ENCODE measurements at regions not wholly inside any gene's neighbourhood (a gene's known extent, or its start where the extent isn't known, plus 50 kb on each side); places are given as distances from the start of the nearest gene placed in this dataset.
"Not testable (repeated sequence)": the region's sequence is repeated elsewhere in the genome, so short reads cannot be mapped to it uniquely, and the experiment has no call there.

DNA sequence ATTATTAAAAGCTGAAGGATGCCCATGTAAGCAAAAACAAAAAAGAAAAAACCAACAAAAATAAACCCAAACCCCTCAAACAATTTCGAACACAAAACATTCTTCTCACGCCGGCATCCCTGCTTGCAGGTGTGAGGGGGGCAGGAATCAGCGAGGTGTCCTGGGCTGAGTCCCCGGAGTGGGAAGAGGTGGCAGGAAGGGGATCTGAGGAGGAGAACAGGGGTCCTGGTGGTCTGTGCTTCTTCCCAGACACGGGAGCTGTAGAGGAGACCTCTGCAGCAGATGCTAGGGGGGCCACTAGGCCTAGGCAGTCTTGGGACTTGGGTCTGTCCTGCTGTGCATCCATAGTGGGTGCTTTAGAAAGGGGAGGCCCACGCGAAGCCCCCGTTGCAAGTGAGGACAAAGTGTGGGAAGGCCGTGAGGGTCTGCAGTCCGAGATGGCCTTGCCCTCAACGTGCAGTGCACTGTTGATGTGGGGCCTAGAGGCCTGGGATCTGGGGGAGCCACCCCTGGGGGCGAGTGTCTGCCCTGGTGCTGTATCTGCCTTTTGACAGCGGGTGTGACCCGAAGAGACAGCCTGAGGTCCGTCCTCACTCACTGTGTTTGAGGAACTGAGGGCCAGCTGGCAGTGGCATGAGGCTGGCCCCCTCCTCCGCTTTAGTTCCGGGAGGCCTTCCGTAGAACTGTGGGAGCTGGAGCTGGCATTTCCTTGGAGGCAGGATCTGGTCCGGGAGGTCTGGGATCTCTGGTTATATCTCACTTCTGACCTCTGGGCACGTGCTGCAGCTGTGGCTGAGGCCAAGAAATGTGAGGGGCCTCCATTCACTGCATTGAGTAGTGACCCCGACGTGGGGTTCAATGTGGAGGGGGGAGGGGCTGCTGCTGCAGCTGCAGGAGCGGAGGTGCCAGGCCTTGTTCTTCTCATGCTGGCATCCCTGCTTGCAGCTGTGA lies 1371.5 kb downstream of the CDH12 start:
- H3K4me1 ChIP-seq (ENCODE audit: insufficient read depth, low read length); intact Hi-C loops (cut with DNase I, micrococcal nuclease); CTCF ChIA-PET; POLR2A ChIA-PET; H3K4me3 ChIP-seq (ENCODE audit: low read length); H3K27me3 ChIP-seq (ENCODE audit: control insufficient read depth in 1 of 2, insufficient read depth in 2 of 2, low read length in 2 of 2); H3K27ac Mint-ChIP-seq; H3K27ac ChIP-seq (ENCODE audit: low read depth in 1 of 2, low read length in 2 of 2); H3K4me3 Mint-ChIP-seq; H3K4me1 Mint-ChIP-seq (ENCODE audit: low read depth); H3K27me3 Mint-ChIP-seq; ATAC-seq (ENCODE audit: poor library complexity); H3K9me3 Mint-ChIP-seq: not testable (repeated sequence)
- peak in 2 of 14 experiments; percentile 20 to 37 for DNase-seq
- peaks cover 0 to 23% of the 10 kb centered on the region in 2 experiments for H3K9me3 ChIP-seq (ENCODE audit: control insufficient read depth in 1 of 2, insufficient read depth in 1 of 2, low read length in 2 of 2)
- peaks cover 15% of the 10 kb centered on the region for H3K36me3 ChIP-seq (ENCODE audit: insufficient read depth, low read length)
- H3K36me3 Mint-ChIP-seq (ENCODE audit: low read depth): peaks cover 36% of the 10 kb centered on the region

DNA sequence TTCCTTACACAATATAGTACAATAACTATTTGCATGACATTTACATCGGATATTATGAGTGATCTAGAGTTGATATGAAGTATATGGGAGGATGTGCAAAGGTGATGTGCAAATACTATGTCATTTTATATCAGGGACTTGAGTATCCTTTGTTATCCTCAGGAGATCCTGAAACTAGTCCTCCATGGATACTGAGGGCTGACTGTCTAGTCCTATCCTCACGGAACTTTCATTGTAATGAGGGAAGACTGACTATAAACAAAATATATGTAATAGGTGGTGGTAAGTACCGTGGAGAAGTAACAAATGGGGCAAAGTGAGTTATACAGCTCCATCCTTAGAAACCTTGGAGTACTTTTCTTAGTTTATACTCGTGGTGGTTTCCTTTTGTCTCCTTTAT lies 1373.1 kb downstream of the CDH12 start:
- H3K27ac ChIP-seq (ENCODE audit: low read depth in 1 of 2, low read length in 2 of 2); H3K4me3 Mint-ChIP-seq; H3K4me1 Mint-ChIP-seq (ENCODE audit: low read depth); H3K27me3 Mint-ChIP-seq; H3K4me3 ChIP-seq (ENCODE audit: low read length); H3K27ac Mint-ChIP-seq; ATAC-seq (ENCODE audit: poor library complexity); POLR2A ChIA-PET; CTCF ChIA-PET; intact Hi-C loops (cut with DNase I, micrococcal nuclease); H3K9me3 Mint-ChIP-seq; H3K27me3 ChIP-seq (ENCODE audit: control insufficient read depth in 1 of 2, insufficient read depth in 2 of 2, low read length in 2 of 2); DNase-seq; H3K4me1 ChIP-seq (ENCODE audit: insufficient read depth, low read length): not testable (repeated sequence)
- peaks cover 32% of the 10 kb centered on the region for H3K36me3 Mint-ChIP-seq (ENCODE audit: low read depth)
- H3K36me3 ChIP-seq (ENCODE audit: insufficient read depth, low read length): peaks cover 15% of the 10 kb centered on the region
- peaks cover 0 to 23% of the 10 kb centered on the region in 2 experiments for H3K9me3 ChIP-seq (ENCODE audit: control insufficient read depth in 1 of 2, insufficient read depth in 1 of 2, low read length in 2 of 2)

DNA sequence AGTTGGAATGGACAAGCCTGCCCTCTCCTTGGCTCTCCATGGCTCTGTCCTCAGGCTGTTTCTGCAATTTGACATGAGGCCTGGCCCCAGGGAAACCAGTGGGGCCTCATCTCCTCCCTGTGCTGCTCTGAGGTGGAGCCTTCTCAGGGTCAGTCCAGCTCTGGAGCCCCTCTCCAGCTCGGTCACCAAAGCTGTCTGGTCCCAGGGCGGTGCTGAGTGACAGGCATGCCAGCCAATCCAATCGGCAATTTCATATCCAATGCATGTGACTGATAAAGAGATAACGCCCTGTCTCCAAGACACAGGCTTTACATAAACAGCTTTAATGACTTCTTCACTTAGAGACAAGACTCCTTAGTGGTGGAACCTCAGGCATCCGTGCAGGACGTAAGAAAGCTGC lies 1379.2 kb downstream of the CDH12 start:
- DNase-seq; H3K4me3 Mint-ChIP-seq; H3K27ac ChIP-seq (ENCODE audit: low read depth in 1 of 2, low read length in 2 of 2); H3K9me3 Mint-ChIP-seq; H3K27me3 ChIP-seq (ENCODE audit: control insufficient read depth in 1 of 2, insufficient read depth in 2 of 2, low read length in 2 of 2); POLR2A ChIA-PET; H3K4me1 ChIP-seq (ENCODE audit: insufficient read depth, low read length); H3K36me3 ChIP-seq (ENCODE audit: insufficient read depth, low read length); ATAC-seq (ENCODE audit: poor library complexity); H3K27ac Mint-ChIP-seq; H3K27me3 Mint-ChIP-seq; H3K4me3 ChIP-seq (ENCODE audit: low read length); intact Hi-C loops (cut with DNase I, micrococcal nuclease); H3K4me1 Mint-ChIP-seq (ENCODE audit: low read depth); CTCF ChIA-PET; H3K9me3 ChIP-seq (ENCODE audit: control insufficient read depth in 1 of 2, insufficient read depth in 1 of 2, low read length in 2 of 2): not testable (repeated sequence)
- peaks cover 39% of the 10 kb centered on the region for H3K36me3 Mint-ChIP-seq (ENCODE audit: low read depth)

GRCh38 chr5:21473436-21473835 lies 1379.7 kb downstream of the CDH12 start:
- H3K9me3 Mint-ChIP-seq; H3K27ac Mint-ChIP-seq; H3K27me3 Mint-ChIP-seq; H3K27me3 ChIP-seq (ENCODE audit: control insufficient read depth in 1 of 2, insufficient read depth in 2 of 2, low read length in 2 of 2); H3K4me1 ChIP-seq (ENCODE audit: insufficient read depth, low read length); POLR2A ChIA-PET; H3K36me3 ChIP-seq (ENCODE audit: insufficient read depth, low read length); H3K9me3 ChIP-seq (ENCODE audit: control insufficient read depth in 1 of 2, insufficient read depth in 1 of 2, low read length in 2 of 2); ATAC-seq (ENCODE audit: poor library complexity); H3K4me3 ChIP-seq (ENCODE audit: low read length); DNase-seq; H3K4me1 Mint-ChIP-seq (ENCODE audit: low read depth); H3K4me3 Mint-ChIP-seq; H3K27ac ChIP-seq (ENCODE audit: low read depth in 1 of 2, low read length in 2 of 2); intact Hi-C loops (cut with DNase I, micrococcal nuclease); CTCF ChIA-PET: not testable (repeated sequence)
- H3K36me3 Mint-ChIP-seq (ENCODE audit: low read depth): peaks cover 39% of the 10 kb centered on the region

DNA sequence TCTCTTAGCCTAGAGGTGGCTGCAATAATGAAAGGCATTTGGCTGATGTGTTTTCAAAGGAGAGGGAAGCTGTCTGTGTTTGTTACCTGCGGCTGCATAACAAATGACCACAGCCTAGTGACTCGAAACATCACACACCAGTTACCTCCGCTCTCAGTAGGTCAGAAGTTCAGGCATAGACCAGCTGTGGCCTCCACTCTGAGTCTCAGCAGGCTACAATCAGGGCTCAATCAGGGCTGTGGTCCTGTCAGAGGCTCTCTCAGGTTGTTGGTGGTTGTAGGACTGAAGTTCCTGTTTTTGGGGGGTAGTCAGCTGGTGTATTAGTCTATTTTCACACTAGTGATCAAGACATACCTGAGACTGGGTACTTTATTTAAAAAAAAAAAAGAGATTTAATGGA lies 1381.5 kb downstream of the CDH12 start:
- H3K27ac Mint-ChIP-seq; H3K4me3 ChIP-seq (ENCODE audit: low read length); POLR2A ChIA-PET; H3K9me3 ChIP-seq (ENCODE audit: control insufficient read depth in 1 of 2, insufficient read depth in 1 of 2, low read length in 2 of 2); H3K4me1 ChIP-seq (ENCODE audit: insufficient read depth, low read length); H3K4me3 Mint-ChIP-seq; DNase-seq; H3K27ac ChIP-seq (ENCODE audit: low read depth in 1 of 2, low read length in 2 of 2); H3K9me3 Mint-ChIP-seq; intact Hi-C loops (cut with DNase I, micrococcal nuclease); H3K36me3 ChIP-seq (ENCODE audit: insufficient read depth, low read length); H3K4me1 Mint-ChIP-seq (ENCODE audit: low read depth); H3K27me3 ChIP-seq (ENCODE audit: control insufficient read depth in 1 of 2, insufficient read depth in 2 of 2, low read length in 2 of 2); CTCF ChIA-PET; ATAC-seq (ENCODE audit: poor library complexity); H3K27me3 Mint-ChIP-seq: not testable (repeated sequence)
- peaks cover 43% of the 10 kb centered on the region for H3K36me3 Mint-ChIP-seq (ENCODE audit: low read depth)

- H3K27ac ChIP-seq (ENCODE audit: low read depth in 1 of 2, low read length in 2 of 2); H3K4me1 Mint-ChIP-seq (ENCODE audit: low read depth); H3K36me3 ChIP-seq (ENCODE audit: insufficient read depth, low read length); H3K9me3 Mint-ChIP-seq; H3K27me3 ChIP-seq (ENCODE audit: control insufficient read depth in 1 of 2, insufficient read depth in 2 of 2, low read length in 2 of 2); H3K9me3 ChIP-seq (ENCODE audit: control insufficient read depth in 1 of 2, insufficient read depth in 1 of 2, low read length in 2 of 2); intact Hi-C loops (cut with DNase I, micrococcal nuclease); H3K27me3 Mint-ChIP-seq; H3K4me3 Mint-ChIP-seq; DNase-seq; H3K27ac Mint-ChIP-seq; POLR2A ChIA-PET; ATAC-seq (ENCODE audit: poor library complexity); H3K4me3 ChIP-seq (ENCODE audit: low read length); H3K4me1 ChIP-seq (ENCODE audit: insufficient read depth, low read length): not testable (repeated sequence)
- CTCF ChIA-PET: interaction anchor here (1.1 kb wide), 1 partner anchor 17 kb away, joined by 3 read pairs; no protein-coding TSS in a partner anchor
- peaks cover 54% of the 10 kb centered on the region for H3K36me3 Mint-ChIP-seq (ENCODE audit: low read depth)
Measured at GRCh38 chr5:21469523-21470101, 1383.5 kb downstream of the CDH12 start.

- peaks cover 46% of the 10 kb centered on the region for H3K36me3 Mint-ChIP-seq (ENCODE audit: low read depth)
- POLR2A ChIA-PET; H3K4me3 ChIP-seq (ENCODE audit: low read length); intact Hi-C loops (cut with DNase I, micrococcal nuclease); H3K4me1 ChIP-seq (ENCODE audit: insufficient read depth, low read length); CTCF ChIA-PET; DNase-seq; H3K4me3 Mint-ChIP-seq; H3K9me3 ChIP-seq (ENCODE audit: control insufficient read depth in 1 of 2, insufficient read depth in 1 of 2, low read length in 2 of 2); H3K27ac Mint-ChIP-seq; H3K36me3 ChIP-seq (ENCODE audit: insufficient read depth, low read length); H3K27me3 ChIP-seq (ENCODE audit: control insufficient read depth in 1 of 2, insufficient read depth in 2 of 2, low read length in 2 of 2); H3K27ac ChIP-seq (ENCODE audit: low read depth in 1 of 2, low read length in 2 of 2); H3K27me3 Mint-ChIP-seq; ATAC-seq (ENCODE audit: poor library complexity); H3K4me1 Mint-ChIP-seq (ENCODE audit: low read depth); H3K9me3 Mint-ChIP-seq: not testable (repeated sequence)
Measured at GRCh38 chr5:21467544-21467943, 1385.6 kb downstream of the CDH12 start.
